NB4 (cell line): ENCODE measurements at regions not wholly inside any gene's neighbourhood (a gene's known extent, or its start where the extent isn't known, plus 50 kb on each side); places are given as distances from the start of the nearest gene placed in this dataset.

Source experiments
- DNase-seq: peaks from one replicate; pipeline ENCODE4 v3.0.0; 2010; ENCODE audit warnings: low read depth
- H3K4me3 ChIP-seq: one replicate; pipeline ENCODE4 v1.5.1; 2011; ENCODE audit warnings: mild to moderate bottlenecking, low read depth, low read length, moderate library complexity
- CTCF ChIP-seq: IDR thresholded peaks from one replicate; pipeline ENCODE4 v1.5.1; 2012; ENCODE audit warnings: low read depth, low read length
- MAX ChIP-seq: IDR thresholded peaks from 2 replicates; pipeline ENCODE4 v1.6.1; 2011; ENCODE audit warnings: low read depth, low read length
- MYC ChIP-seq: IDR thresholded peaks from 2 replicates; pipeline ENCODE4 v1.6.1; 2011; ENCODE audit warnings: low read depth, low read length
- POLR2A ChIP-seq: IDR thresholded peaks from 2 replicates; pipeline ENCODE4 v1.6.1; 2011; ENCODE audit warnings: mild to moderate bottlenecking; ENCODE audit not compliant: insufficient read length; ENCODE audit errors: extremely low read depth

DNA sequence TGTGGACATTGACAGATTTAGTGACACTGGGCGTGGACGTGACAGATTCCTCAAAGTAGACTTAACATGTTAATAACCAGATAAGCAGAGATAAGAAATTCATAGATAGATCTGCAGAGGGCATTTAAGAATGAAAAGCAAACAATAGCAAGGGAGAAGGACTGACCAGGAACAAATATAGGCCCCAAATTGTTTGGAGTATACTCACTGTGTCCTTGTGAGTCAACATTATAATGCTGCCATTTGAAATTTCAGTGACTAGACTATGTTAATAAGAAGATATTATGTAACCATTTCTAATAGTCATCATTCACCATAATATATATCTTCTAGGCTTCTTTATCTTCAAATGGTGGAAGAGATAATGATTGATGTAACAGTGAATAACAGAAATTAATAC is 78.1 kb upstream of the SLC38A11 start:
- no peak overlapping the region for H3K4me3 ChIP-seq
- DNase-seq, result no peak
- TF ChIP-seq CTCF, result no peak
- no peak for TF ChIP-seq POLR2A
- no peak for TF ChIP-seq MYC
- TF ChIP-seq MAX, result no peak

- TF ChIP-seq MYC (no peak), CTCF (no peak), POLR2A (no peak), MAX (no peak)
- H3K4me3 ChIP-seq, result no peak overlapping the region
- DNase-seq, result no peak
Measured at GRCh38 chr2:165032559-165032958, 77.2 kb upstream of the SLC38A11 start.

DNA sequence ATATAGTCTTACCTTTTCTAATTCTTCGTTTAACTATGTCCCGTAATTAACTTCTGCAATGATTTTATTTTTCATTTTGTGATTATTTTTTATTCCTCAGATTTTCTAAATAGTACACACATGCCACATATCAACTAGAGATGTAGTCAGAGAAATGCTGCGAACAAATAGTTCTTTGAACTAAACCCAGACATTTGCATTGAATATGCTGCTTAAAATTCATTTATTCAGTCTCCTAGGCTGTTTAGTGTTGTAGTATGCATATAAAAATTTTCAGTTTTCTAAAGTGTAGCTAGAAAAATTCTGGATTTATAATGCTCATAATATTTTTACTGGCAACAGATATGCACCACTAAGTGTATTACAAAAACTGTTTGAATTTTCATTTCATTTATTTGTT is 68.9 kb upstream of the SLC38A11 start:
- TF ChIP-seq POLR2A (no peak), MAX (no peak), CTCF (no peak), MYC (no peak)
- no peak overlapping the region for H3K4me3 ChIP-seq
- no peak for DNase-seq

DNA sequence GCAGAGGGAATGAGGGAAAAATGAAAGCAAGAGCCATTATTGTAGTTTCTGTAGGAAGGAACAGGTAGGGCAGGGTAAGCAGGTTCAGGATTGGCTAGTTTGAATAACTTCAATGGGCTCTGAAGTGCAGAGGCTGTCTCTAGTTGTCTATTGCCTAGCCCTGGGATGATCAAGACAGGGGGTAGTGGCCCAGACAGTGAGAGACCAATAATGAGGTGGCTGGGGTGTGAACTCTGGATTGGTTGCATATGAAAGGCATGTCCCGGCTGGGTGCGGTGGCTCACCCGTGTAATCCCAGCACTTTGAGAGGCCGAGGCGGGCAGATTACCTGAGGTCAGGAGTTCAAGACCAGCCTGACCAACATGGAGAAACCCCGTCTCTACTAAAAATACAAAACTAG is 67.5 kb upstream of the SLC38A11 start:
- TF ChIP-seq CTCF, result no peak
- no peak for DNase-seq
- no peak overlapping the region for H3K4me3 ChIP-seq

GRCh38 chr2:165017966-165018596 is 62.8 kb upstream of the SLC38A11 start:
- TF ChIP-seq MAX (no peak), CTCF (no peak), POLR2A (no peak), MYC (no peak)
- DNase-seq, result no peak
- H3K4me3 ChIP-seq, result no peak overlapping the region

- no peak overlapping the region for H3K4me3 ChIP-seq
- peak; percentile 40 for DNase-seq
- TF ChIP-seq MAX, result no peak
- no peak for TF ChIP-seq POLR2A
- TF ChIP-seq CTCF, result peak; percentile 55
- no peak for TF ChIP-seq MYC
Measured at GRCh38 chr2:165016772-165017411, 61.6 kb upstream of the SLC38A11 start.
